RWPE2 (cell line): ENCODE measurements at regions not wholly inside any gene's neighbourhood (a gene's known extent, or its start where the extent isn't known, plus 50 kb on each side); places are given as distances from the start of the nearest gene placed in this dataset.
"Not testable (repeated sequence)": the region's sequence is repeated elsewhere in the genome, so short reads cannot be mapped to it uniquely, and the experiment has no call there.

ENCODE experiments used
- ATAC-seq: fragments of 200-7000 bp; cut with Tn5 transposase; 3 replicates; pipeline ENCODE4 v1.9.1; 2021; ENCODE audit warnings: low read depth
- DNase-seq: peaks from one replicate; pipeline ENCODE4 v3.0.0-alpha.2; 2020; ENCODE audit warnings: low spot score
- H3K27ac ChIP-seq: fragments of 450-650 bp; 2 replicates; pipeline ENCODE4 v1.5.1; 2017; ENCODE audit warnings: mild to moderate bottlenecking; ENCODE audit not compliant: poor library complexity, severe bottlenecking
- H3K27me3 ChIP-seq: fragments of 250-450 bp; sonication (Bioruptor Pico); 2 replicates; pipeline ENCODE4 v1.5.1; 2021; ENCODE audit warnings: mild to moderate bottlenecking, moderate library complexity; ENCODE audit not compliant: insufficient read depth, poor library complexity, severe bottlenecking
- H3K36me3 ChIP-seq: fragments of 250-450 bp; sonication (Bioruptor Pico); 2 replicates; pipeline ENCODE4 v1.5.1; 2020; ENCODE audit warnings: low read depth, mild to moderate bottlenecking, moderate library complexity
- H3K4me1 ChIP-seq: fragments of 250-450 bp; sonication (Bioruptor Pico); 2 replicates; pipeline ENCODE4 v1.5.1; 2021; ENCODE audit warnings: mild to moderate bottlenecking, moderate library complexity; ENCODE audit not compliant: insufficient read depth, poor library complexity, severe bottlenecking
- H3K4me3 ChIP-seq: fragments of 250-450 bp; sonication (Bioruptor Pico); 2 replicates; pipeline ENCODE4 v1.5.1; 2021; ENCODE audit warnings: mild to moderate bottlenecking, moderate library complexity; ENCODE audit not compliant: severe bottlenecking
- H3K9me3 ChIP-seq: fragments of 250-450 bp; sonication (Bioruptor Pico); 2 replicates; pipeline ENCODE4 v1.5.1; 2021; ENCODE audit warnings: mild to moderate bottlenecking, moderate library complexity; ENCODE audit not compliant: severe bottlenecking
- TF ChIP-seq, protein P1 (sequence below): fragments of 450-650 bp; IDR thresholded peaks from one replicate; pipeline ENCODE4 v1.5.1; 2017; ENCODE audit warnings: mild to moderate bottlenecking, moderate library complexity; ENCODE audit not compliant: poor library complexity, severe bottlenecking

DNA sequence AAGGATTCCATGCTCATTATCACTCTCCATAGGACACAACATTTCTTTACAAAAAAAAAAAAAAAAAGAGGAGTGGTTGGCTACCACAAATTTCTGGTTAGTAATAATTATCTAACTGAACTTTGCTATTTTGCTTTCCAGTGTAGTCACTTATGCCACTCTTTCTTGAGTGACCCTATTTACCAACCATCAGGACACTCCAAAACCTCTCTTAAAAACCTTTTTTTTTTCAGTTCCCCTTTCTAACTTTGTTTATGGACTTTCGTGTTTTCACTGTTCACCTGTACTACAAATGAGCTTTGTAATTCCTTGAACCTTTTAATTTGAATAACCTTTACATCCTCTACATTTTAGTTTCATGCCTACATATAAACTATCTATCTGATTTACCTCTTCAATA is 686.5 kb upstream of the PCDH9 start:
- DNase-seq (no peak), ATAC-seq (no peak)
- H3K36me3 ChIP-seq, result no peaks in the 10 kb centered on the region
- H3K27me3 ChIP-seq, result peaks cover 3% of the 10 kb centered on the region
- no peak overlapping the region for H3K4me3 ChIP-seq
- H3K27ac ChIP-seq, result no peak overlapping the region
- TF ChIP-seq, protein P1, sequence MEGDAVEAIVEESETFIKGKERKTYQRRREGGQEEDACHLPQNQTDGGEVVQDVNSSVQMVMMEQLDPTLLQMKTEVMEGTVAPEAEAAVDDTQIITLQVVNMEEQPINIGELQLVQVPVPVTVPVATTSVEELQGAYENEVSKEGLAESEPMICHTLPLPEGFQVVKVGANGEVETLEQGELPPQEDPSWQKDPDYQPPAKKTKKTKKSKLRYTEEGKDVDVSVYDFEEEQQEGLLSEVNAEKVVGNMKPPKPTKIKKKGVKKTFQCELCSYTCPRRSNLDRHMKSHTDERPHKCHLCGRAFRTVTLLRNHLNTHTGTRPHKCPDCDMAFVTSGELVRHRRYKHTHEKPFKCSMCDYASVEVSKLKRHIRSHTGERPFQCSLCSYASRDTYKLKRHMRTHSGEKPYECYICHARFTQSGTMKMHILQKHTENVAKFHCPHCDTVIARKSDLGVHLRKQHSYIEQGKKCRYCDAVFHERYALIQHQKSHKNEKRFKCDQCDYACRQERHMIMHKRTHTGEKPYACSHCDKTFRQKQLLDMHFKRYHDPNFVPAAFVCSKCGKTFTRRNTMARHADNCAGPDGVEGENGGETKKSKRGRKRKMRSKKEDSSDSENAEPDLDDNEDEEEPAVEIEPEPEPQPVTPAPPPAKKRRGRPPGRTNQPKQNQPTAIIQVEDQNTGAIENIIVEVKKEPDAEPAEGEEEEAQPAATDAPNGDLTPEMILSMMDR, result no peak
- no peaks in the 10 kb centered on the region for H3K4me1 ChIP-seq
- no peaks in the 10 kb centered on the region for H3K9me3 ChIP-seq

DNA sequence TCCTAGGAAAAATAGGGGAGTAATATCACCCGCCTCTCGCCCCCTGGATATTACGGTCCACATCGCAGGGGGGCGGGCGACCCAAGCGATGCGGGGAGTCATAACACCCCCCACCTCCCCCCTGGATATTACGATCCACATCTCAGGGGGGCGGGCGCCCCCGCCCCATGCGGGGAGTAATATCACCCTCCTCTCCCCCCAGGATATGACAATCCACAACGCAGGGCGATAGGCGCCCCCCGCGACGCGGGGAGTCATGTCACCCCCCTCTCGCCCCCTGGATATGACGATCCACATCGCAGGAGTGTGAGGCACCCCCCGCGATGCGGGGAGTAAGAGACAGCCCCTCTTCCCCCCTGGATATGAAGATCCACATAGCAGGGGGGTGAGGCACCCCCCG is 684.4 kb upstream of the PCDH9 start:
- DNase-seq, result no peak
- TF ChIP-seq, protein P1, result no peak
- Histone ChIP-seq H3K4me1 (no peaks in the 10 kb centered on the region), H3K27me3 (peaks cover 3% of the 10 kb centered on the region), H3K36me3 (no peaks in the 10 kb centered on the region), H3K9me3 (no peaks in the 10 kb centered on the region), H3K4me3 (no peak overlapping the region), H3K27ac (no peak overlapping the region)
- no peak for ATAC-seq

DNA sequence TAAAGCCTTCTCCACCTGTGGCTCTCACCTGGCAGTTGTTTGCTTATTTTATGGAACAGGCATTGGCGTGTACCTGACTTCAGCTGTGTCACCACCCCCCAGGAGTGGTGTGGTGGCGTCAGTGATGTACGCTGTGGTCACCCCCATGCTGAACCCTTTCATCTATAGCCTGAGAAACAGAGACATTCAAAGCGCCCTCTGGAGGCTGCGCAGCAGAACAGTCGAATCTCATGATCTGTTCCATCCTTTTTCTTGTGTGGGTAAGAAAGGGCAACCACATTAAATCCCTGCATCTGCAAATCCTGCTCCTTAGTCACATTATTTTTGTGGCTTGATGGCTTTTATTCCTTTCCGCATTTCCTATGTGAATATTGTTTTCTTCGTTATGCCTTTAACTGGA is 672.8 kb upstream of the PCDH9 start:
- H3K4me1 ChIP-seq, DNase-seq, H3K36me3 ChIP-seq, ATAC-seq, H3K4me3 ChIP-seq, H3K27ac ChIP-seq, H3K9me3 ChIP-seq, H3K27me3 ChIP-seq: not testable (repeated sequence)

GRCh38 chr13:67880916-67881315 is 650.8 kb upstream of the PCDH9 start:
- DNase-seq, result no peak
- peak; percentile 88 for ATAC-seq
- Histone ChIP-seq H3K27me3 (no peaks in the 10 kb centered on the region), H3K36me3 (no peaks in the 10 kb centered on the region), H3K4me1 (peaks cover 5% of the 10 kb centered on the region), H3K27ac (peak overlapping the region; percentile 3), H3K4me3 (no peak overlapping the region), H3K9me3 (no peaks in the 10 kb centered on the region)
- TF ChIP-seq, protein P1, result no peak

- no peaks in the 10 kb centered on the region for H3K36me3 ChIP-seq
- H3K27me3 ChIP-seq, result no peaks in the 10 kb centered on the region
- H3K27ac ChIP-seq, result no peak overlapping the region
- DNase-seq (no peak), ATAC-seq (no peak)
- TF ChIP-seq, protein P1, result no peak
- no peak overlapping the region for H3K4me3 ChIP-seq
- no peaks in the 10 kb centered on the region for H3K9me3 ChIP-seq
- H3K4me1 ChIP-seq, result peaks cover 5% of the 10 kb centered on the region
Measured at GRCh38 chr13:67878376-67878775, 648.2 kb upstream of the PCDH9 start.
